ENCODE measurements at regions not wholly inside any gene's neighbourhood (a gene's known extent, or its start where the extent isn't known, plus 50 kb on each side); places are given as distances from the start of the nearest gene placed in this dataset.

- TF ChIP-seq REST (IDR thresholded peaks at IDR 0.05; ENCODE audit: insufficient read depth in 1 of 2, low read depth in 2 of 2, low read length in 1 of 2), result no peak
- TF ChIP-seq CTCF (IDR thresholded peaks at IDR 0.05), result no peak
- no peak for TF ChIP-seq POLR2AphosphoS5 (IDR thresholded peaks at IDR 0.05; ENCODE audit: low read depth, low read length)
These were observed 205.6 kb upstream of the EOLA2 start for GRCh38 chrX:150143721-150144440.

Data from Panc1 (cell line).